Spleen (tissue), 7 donors: ENCODE measurements at regions not wholly inside any gene's neighbourhood (a gene's known extent, or its start where the extent isn't known, plus 50 kb on each side); places are given as distances from the start of the nearest gene placed in this dataset.

Experiments
- POLR2A ChIP-seq, 3 donors: fragments of 450-650 bp; IDR thresholded peaks; one replicate each; pipeline ENCODE4 v1.5.1; 2017; ENCODE audit warnings: antibody characterized with exemption in 3 of 3, mild to moderate bottlenecking in 1 of 3
- POLR2AphosphoS5 ChIP-seq, 3 donors: sonication (generic); formaldehyde crosslinking; IDR thresholded peaks; one replicate each; pipeline ENCODE4 v1.5.1; 2017; ENCODE audit warnings: antibody characterized with exemption in 3 of 3
- TF ChIP-seq, protein P1 (sequence below), 11 experiments: fragments of 200-600 bp in 7 of 11; fragments of 450-650 bp in 4 of 11; sonication (generic) in 4 of 11; IDR thresholded peaks in 8 of 11; conservative IDR thresholded peaks in 3 of 11; 1 replicate in 7 of 11; 2 replicates in 4 of 11; pipeline versions ENCODE4 v1.4.0 to v1.8.0; 2016 to 2021; ENCODE audit warnings: antibody characterized with exemption in 11 of 11, inconsistent platforms in 4 of 11, mild to moderate bottlenecking in 1 of 11
- donor health status: DM: no; HTN: no; CAD: no; lungs with moderate emphysema.
- donor health status: DM: no; HTN: no; CAD: no.
- donor health status: DM: no; HTN: no; CAD: no.

DNA sequence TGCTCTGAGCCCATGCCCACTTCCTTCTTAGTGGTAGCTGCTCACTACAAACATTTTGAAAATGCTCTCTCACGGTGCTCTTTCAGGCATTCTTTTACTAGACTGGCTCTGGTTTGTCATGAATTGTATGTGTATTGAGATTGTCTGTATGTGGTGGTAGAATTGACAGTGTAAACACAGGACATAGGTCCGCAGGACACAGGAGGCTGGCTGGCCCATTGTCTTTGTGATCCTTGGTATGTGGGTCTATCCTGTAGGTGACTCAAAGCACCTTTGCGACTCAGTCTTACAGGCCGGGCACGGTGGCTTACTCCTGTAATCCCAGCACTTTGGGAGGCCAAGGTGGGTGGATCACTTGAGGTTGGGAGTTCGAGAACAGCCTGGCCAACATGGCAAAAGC is 250.9 kb downstream of the C12orf75 start:
- TF ChIP-seq, protein P1, sequence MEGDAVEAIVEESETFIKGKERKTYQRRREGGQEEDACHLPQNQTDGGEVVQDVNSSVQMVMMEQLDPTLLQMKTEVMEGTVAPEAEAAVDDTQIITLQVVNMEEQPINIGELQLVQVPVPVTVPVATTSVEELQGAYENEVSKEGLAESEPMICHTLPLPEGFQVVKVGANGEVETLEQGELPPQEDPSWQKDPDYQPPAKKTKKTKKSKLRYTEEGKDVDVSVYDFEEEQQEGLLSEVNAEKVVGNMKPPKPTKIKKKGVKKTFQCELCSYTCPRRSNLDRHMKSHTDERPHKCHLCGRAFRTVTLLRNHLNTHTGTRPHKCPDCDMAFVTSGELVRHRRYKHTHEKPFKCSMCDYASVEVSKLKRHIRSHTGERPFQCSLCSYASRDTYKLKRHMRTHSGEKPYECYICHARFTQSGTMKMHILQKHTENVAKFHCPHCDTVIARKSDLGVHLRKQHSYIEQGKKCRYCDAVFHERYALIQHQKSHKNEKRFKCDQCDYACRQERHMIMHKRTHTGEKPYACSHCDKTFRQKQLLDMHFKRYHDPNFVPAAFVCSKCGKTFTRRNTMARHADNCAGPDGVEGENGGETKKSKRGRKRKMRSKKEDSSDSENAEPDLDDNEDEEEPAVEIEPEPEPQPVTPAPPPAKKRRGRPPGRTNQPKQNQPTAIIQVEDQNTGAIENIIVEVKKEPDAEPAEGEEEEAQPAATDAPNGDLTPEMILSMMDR (IDR thresholded peaks at IDR 0.05 in 8 of 11, conservative IDR thresholded peaks at IDR 0.05 in 3 of 11), result no peak
- TF ChIP-seq POLR2AphosphoS5 (IDR thresholded peaks at IDR 0.05) (no peak), POLR2A (IDR thresholded peaks at IDR 0.05) (no peak)
